Mesothelial cell of epicardium (in vitro differentiated cells): ENCODE measurements at regions not wholly inside any gene's neighbourhood (a gene's known extent, or its start where the extent isn't known, plus 50 kb on each side); places are given as distances from the start of the nearest gene placed in this dataset.
"Not testable (repeated sequence)": the region's sequence is repeated elsewhere in the genome, so short reads cannot be mapped to it uniquely, and the experiment has no call there.

ENCODE experiments used
- DNase-seq, 2 experiments: peaks; one replicate each; pipeline ENCODE4 v3.0.0; 2021; ENCODE audit warnings: low spot score in 2 of 2; ENCODE audit not compliant: unreplicated experiment in 2 of 2
- H3K27ac Mint-ChIP-seq: 2 replicates; pipeline ENCODE4 v1.8.0; 2021; ENCODE audit warnings: mixed read lengths
- H3K27me3 Mint-ChIP-seq: 2 replicates; pipeline ENCODE4 v1.8.0; 2021; ENCODE audit warnings: low read depth, mixed read lengths
- H3K36me3 Mint-ChIP-seq: 2 replicates; pipeline ENCODE4 v1.8.0; 2021; ENCODE audit warnings: mixed read lengths
- H3K4me1 Mint-ChIP-seq: 2 replicates; pipeline ENCODE4 v1.8.0; 2021; ENCODE audit warnings: mixed read lengths
- H3K4me3 Mint-ChIP-seq: 2 replicates; pipeline ENCODE4 v1.8.0; 2021; ENCODE audit warnings: mild to moderate bottlenecking, moderate library complexity, mixed read lengths
- H3K9me3 Mint-ChIP-seq: 2 replicates; pipeline ENCODE4 v1.8.0; 2021; ENCODE audit warnings: mixed read lengths
- TF ChIP-seq, protein P1 (sequence below): fragments of 200-600 bp; sonication (generic); IDR thresholded peaks from one replicate; pipeline ENCODE4 v1.5.0; 2021; ENCODE audit warnings: antibody characterized with exemption; ENCODE audit not compliant: unreplicated experiment

GRCh38 chr6:140160494-140160893 is 786.0 kb upstream of the CITED2 start:
- H3K36me3 Mint-ChIP-seq, result no peaks in the 10 kb centered on the region
- no peak for DNase-seq
- H3K27ac Mint-ChIP-seq, result no peak overlapping the region
- no peak overlapping the region for H3K4me3 Mint-ChIP-seq
- H3K4me1 Mint-ChIP-seq, result no peaks in the 10 kb centered on the region
- H3K27me3 Mint-ChIP-seq, result no peaks in the 10 kb centered on the region
- TF ChIP-seq, protein P1, sequence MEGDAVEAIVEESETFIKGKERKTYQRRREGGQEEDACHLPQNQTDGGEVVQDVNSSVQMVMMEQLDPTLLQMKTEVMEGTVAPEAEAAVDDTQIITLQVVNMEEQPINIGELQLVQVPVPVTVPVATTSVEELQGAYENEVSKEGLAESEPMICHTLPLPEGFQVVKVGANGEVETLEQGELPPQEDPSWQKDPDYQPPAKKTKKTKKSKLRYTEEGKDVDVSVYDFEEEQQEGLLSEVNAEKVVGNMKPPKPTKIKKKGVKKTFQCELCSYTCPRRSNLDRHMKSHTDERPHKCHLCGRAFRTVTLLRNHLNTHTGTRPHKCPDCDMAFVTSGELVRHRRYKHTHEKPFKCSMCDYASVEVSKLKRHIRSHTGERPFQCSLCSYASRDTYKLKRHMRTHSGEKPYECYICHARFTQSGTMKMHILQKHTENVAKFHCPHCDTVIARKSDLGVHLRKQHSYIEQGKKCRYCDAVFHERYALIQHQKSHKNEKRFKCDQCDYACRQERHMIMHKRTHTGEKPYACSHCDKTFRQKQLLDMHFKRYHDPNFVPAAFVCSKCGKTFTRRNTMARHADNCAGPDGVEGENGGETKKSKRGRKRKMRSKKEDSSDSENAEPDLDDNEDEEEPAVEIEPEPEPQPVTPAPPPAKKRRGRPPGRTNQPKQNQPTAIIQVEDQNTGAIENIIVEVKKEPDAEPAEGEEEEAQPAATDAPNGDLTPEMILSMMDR, result no peak
- H3K9me3 Mint-ChIP-seq, result peaks cover 7% of the 10 kb centered on the region

DNA sequence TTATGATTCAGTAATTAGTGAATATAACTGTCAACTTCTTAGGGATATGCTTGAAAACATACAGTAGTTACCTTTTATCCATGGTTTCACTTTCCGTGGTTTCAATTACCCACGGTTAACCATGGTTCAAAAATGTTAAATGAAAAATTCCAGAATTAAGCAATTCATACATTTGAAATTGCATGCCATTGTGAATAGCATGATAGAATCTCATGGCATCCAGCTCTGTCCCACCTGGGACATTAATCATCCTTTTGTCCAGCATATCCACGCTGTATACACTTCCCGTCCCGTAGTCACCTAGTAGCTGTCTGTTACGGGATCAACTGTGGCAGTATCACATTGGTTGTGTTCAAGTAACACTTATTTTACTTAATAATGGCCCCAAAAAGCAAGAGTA is 781.7 kb upstream of the CITED2 start:
- Mint-ChIP-seq H3K36me3 (peaks cover 2% of the 10 kb centered on the region), H3K27me3 (no peaks in the 10 kb centered on the region), H3K27ac (no peak overlapping the region), H3K9me3 (peaks cover 20% of the 10 kb centered on the region), H3K4me3 (no peak overlapping the region), H3K4me1 (no peaks in the 10 kb centered on the region)
- TF ChIP-seq, protein P1, result no peak
- DNase-seq, result no peak

DNA sequence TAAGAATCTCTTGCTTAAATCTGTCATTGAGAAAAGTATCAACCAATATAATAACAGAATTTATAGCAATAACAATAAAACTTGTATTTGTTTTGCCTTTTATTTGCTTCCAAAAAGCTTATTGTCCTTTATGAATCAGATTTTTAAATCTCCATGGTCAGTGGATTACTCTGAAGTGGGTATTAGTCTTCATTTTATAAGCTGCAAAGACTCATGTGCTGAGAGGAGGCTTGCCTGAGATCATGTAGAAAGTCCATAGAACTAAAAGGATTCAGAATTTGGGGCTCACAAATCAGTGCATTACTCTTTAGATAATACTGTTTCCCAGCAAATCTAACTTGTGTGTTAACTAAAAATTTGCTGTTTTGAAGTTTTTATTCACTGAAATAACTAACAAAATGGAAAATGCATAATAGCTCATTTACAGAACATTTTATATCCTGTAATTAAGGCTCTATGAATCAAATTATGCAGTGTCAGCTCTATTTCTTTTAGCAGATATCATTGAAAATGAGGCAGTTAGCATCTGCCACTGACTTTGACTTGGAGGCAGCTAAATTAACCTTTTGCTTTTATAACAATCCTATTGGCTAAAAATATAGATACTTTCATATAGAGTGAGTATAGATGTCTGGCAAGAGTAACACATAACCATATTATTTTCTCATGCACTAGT is 781.1 kb upstream of the CITED2 start:
- H3K36me3 Mint-ChIP-seq, result peaks cover 2% of the 10 kb centered on the region
- H3K27me3 Mint-ChIP-seq, result no peaks in the 10 kb centered on the region
- no peak overlapping the region for H3K4me3 Mint-ChIP-seq
- peaks cover 20% of the 10 kb centered on the region for H3K9me3 Mint-ChIP-seq
- no peak overlapping the region for H3K27ac Mint-ChIP-seq
- DNase-seq, result no peak
- H3K4me1 Mint-ChIP-seq, result no peaks in the 10 kb centered on the region
- TF ChIP-seq, protein P1, result no peak

GRCh38 chr6:140153703-140154102 is 779.3 kb upstream of the CITED2 start:
- TF ChIP-seq, protein P1, result no peak
- Mint-ChIP-seq H3K4me1 (no peaks in the 10 kb centered on the region), H3K4me3 (no peak overlapping the region)

DNA sequence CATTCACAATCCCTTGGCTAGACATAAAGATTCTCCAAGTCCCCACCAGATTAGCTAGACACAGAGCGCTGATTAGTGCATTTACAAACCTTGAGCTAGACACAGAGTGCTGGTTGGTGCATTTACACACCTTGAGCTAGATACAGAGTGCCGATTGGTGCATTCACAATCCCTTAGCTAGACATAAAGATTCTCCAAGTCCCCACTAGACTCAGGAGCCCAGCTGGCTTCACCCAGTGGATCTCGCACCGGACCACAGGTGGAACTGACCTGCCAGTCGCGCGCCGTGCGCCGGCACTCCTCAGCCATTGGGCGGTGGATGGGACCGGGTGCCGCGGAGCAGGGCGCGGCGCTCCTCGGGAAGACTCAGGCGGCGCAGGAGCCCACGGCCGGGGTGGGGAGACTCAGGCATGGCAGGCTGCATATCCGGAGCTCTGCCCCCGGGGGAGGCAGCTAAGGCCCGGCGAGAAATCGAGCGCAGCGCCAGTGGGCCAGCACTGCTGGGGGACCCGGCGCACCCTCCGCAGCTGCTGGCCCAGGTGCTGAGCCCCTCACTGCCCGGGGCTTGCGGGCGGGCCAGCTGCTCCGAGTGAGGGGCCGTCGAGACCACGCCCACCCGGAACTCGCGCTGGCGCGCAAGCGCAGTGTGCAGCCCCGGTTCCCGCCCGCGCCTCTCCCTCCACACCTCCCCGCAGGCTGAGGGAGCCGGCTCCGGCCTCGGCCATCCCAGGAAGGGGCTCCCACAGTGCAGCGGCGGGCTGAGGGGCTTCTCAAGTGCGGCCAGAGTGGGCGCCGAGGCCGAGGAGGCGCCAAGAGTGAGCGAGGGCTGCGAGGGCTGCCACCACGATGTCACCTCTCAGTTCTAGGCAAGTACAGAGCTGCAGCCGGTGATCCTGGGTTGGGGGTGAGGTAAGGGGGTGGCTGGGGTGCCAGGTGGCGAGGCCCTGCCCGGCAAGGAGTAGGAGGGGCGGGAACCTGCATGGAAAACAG is 773.7 kb upstream of the CITED2 start:
- peaks cover 19% of the 10 kb centered on the region for H3K9me3 Mint-ChIP-seq
- H3K36me3 Mint-ChIP-seq, H3K27ac Mint-ChIP-seq, DNase-seq, H3K4me3 Mint-ChIP-seq, H3K4me1 Mint-ChIP-seq, H3K27me3 Mint-ChIP-seq: not testable (repeated sequence)

More at GRCh38 chr6:140153703-140154102, 779.3 kb upstream of the CITED2 start:
- no peak for DNase-seq
- Mint-ChIP-seq H3K27me3 (no peaks in the 10 kb centered on the region), H3K27ac (no peak overlapping the region), H3K36me3 (peaks cover 2% of the 10 kb centered on the region), H3K9me3 (peaks cover 24% of the 10 kb centered on the region)

- Mint-ChIP-seq H3K4me1 (no peaks in the 10 kb centered on the region), H3K4me3 (no peak overlapping the region), H3K27me3 (no peaks in the 10 kb centered on the region), H3K27ac (no peak overlapping the region), H3K36me3 (no peaks in the 10 kb centered on the region), H3K9me3 (peaks cover 16% of the 10 kb centered on the region)
- no peak for DNase-seq
- TF ChIP-seq, protein P1, result no peak
Observed at GRCh38 chr6:140140891-140141290, 766.4 kb upstream of the CITED2 start.
